ENCODE measurements at regions not wholly inside any gene's neighbourhood (a gene's known extent, or its start where the extent isn't known, plus 50 kb on each side); places are given as distances from the start of the nearest gene placed in this dataset.

- DNase-seq, result no peak
Measured at GRCh38 chr6:124877468-124877867, 84.8 kb upstream of the RNF217 start.

DNA sequence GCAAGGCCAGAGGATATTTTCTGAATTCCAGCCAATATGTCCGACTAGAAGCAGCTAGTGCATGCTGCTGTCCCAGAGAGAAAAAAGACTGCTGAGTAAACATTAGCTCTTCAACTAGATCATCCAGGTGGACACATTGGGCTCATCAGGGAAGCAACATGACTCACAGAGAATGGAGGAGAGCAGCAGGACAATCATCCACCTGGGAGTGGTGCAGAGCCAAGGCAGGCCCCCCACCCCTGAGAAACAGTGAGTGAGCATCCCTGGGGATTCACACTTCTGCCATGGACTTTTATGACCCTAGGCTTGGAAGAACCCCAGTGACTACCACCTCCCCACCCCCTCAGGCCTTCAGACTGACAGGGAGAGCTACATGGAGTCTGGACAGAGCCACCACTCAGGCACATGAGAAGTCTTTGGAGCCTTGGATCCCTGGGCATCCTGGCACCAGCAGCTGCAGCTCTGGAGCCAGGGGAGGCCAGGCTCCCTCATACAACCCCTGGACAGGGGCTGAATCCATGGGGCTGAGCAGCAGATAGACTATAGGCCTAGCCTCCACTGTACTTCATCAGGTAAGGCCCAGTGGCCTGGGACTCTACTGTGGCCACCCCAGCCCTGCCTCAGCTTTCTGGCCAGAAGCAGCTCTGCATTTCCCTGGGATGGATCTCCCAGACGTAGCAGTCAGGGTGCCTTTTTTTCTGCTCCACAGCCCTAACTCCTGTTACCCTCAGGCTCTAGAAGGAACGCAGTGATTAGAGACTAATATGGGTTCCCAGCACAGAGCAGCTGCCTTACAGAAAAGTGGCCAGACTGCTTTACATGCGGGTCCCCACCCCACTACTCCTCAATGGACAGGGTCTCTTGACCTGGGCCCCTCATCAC, 82.9 kb upstream of the RNF217 start:
- DNase-seq, result no peak

- no peak for DNase-seq
Measured at GRCh38 chr6:124879992-124880355, 82.3 kb upstream of the RNF217 start.

- DNase-seq, result peak; percentile 4
Measured at GRCh38 chr6:124881898-124882578, 80.2 kb upstream of the RNF217 start.

DNA sequence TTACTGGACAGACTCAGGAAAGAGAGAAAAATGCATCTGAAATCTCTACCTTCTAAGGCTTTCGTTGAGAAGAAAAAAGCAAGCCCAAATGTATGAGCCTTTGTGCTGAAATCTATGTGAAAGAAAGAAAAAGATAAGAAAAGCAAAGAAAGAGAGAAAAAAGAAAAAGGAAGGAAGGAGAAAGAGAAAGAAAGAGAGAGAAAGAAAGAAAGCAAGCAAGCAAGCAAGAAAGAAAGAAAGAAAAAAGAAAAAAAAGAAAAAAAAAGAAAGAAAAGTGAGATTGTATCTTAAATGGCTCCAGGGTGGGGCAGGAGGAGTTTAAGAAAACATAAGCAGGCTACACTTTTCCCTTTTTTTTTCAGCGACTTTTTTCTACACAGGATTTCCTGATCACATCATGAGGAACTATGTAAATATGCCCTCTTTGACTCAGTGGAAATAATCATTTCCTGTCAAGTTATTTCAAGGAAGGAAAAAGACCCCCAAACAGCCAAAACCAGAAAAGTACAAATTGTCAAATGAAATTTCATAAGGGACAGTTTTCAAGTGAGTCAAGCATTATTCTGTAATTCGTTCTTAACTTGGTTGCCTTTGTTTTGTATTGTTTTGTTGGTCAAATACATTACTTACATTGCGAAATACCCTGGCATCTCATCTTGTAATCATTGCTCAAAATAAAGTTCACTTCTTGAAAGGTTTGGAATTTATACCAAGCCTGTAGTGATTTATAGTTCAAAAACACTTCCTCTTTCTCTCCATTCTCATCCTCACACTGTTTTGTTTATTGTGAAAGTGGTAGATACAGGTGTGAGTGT, 79.5 kb upstream of the RNF217 start:
- DNase-seq, result no peak

DNA sequence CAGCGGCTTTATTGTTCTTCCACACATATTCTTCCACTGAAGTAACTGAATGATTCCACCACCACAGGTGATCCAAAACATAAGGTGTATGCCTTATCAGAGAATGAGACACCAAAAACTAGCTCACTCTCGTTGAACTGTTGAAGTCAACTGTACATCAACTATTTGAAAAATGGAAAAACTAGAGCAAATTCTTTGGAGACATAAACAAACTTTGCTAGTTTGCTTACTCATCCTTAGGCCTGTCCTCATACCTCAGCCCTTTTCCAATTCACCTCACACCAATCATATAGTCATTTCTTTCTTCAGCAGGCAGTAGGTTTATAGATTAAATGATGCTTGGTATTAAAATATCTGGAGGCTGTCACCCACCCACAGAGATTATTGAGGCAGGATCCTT, 77.1 kb upstream of the RNF217 start:
- DNase-seq, result no peak

DNA sequence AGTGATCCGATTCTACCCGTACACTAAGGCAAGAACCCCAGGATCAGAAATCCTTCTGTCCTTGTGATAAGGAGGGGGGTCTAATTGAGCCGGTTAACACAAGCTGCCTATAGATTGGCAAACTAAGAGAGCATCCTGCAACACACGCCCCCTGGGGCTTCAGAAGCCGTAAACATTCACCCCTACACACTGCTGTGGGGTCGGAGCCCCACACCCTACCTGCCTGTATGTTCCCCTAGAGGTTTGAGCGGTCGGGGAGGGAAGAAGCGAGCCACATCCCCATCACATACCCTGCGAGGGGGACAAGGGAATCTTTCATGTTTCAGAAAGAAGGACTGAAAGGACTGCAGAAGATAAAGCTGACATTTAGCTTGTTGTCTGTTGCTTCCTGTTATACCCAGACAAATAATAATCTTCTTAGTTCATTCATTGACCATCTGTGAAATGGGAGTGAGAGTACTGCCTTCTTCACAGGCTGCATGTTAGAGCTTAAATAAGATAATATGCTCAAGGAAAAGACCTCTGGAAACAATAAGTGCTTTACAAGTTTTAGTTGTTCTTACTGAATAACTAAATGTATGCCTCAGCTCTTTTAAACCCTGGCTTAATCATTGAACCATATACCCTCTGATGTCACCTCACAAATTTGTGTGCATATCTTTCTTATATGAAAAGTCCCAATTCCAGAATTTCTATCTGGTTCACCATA, 74.2 kb upstream of the RNF217 start:
- DNase-seq, result no peak

GRCh38 chr6:124888581-124889371, 73.5 kb upstream of the RNF217 start:
- no peak for DNase-seq

DNA sequence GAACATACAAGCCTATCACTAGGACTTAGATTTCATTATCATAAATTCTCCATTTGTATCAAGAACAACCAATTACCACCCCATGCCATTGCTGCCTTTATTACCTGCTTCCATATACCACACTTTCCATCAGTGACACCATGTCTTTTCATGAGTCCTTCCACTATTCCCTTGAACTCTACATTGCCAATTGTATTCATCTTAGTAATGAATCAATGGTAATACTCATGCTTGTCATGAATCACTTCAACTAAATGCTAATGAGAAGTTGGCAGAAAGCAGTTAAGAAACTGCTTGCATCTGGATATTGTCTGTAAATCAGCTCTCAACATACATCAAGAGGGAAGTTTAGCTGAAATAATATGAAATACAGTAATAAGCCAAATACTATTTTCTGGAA, 61.2 kb upstream of the RNF217 start:
- no peak for DNase-seq

DNA sequence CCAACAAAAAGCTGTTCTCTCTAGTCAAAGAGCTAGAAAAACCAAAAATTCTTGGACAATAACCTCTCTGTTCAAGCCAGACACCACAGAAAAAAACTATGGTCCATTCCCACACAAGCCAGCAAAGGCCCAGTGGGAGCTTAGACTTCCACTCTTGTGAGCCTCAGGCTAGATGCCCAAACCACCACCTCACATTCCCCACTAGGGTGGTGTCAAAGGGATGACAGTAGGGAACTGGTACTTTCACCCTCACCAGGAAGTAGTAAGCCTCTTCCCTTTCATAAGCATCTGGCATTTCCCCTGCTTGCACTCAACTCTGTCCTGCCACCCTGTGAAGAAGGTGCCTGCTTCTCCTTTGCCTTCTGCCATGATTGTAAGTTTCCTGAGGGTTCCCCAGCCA, 58.4 kb upstream of the RNF217 start:
- no peak for DNase-seq

DNA sequence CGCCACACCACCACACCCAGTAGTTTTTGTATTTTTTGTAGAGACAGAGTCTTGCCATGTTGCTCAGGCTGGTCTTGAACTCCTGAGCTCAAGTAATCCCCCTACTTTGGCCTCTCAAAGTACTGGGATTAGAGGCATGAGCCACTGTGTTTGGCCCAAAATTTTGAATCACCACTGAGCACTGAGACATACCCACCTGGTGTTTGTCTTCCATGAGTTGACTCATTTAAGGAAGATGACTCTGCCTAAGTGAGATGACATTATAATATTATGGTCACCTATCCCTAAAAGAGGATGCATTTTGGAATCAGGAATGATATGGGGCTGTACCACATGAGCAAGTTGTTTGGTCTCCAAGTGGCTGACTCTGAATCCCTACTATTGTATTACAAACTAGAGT, 54.6 kb upstream of the RNF217 start:
- no peak for DNase-seq
